ENCODE measurements at regions not wholly inside any gene's neighbourhood (a gene's known extent, or its start where the extent isn't known, plus 50 kb on each side); places are given as distances from the start of the nearest gene placed in this dataset.
A peak's percentile ranks its signal among the peaks of the same experiment; 100 is the strongest.

DNA sequence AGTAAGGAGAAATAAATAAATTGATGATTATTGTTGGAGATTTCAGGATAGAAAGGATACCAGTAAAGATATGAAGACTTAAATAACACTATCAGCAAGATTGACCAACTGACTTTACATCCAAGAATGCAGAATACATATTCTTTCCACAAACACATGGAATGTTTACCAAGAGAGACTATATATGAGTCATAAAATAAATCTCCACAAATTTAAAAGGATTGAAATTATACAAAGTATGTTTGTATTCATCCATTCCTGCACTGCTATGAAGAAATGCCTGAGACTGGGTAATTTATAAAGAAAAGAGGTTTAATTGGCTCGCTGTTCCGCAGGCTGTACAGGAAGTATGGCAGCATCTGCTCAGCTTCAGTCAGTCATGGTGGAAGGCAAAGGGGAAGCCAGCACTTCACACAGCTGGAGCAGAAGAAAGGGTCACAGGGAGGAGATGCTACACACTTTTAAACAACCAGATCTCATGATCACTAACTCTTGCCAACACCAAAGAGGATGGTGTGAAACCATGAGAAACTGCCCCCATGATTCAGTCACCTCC is 56.7 kb upstream of the TNFRSF21 start:
- peaks cover 14% of the 10 kb centered on the region for H3K4me1 ChIP-seq (ENCODE audit: insufficient read depth, low read length, poor library complexity, severe bottlenecking)
- H3K9me3 ChIP-seq (ENCODE audit: low read length) = peaks cover 3% of the 10 kb centered on the region; the same call in 1 of the 2 replicates
- DNase-seq (ENCODE audit: low spot score) = no peak
- no peak overlapping the region for H3K27ac ChIP-seq (ENCODE audit: low read depth, low read length, poor library complexity, severe bottlenecking)
- no TSS peak for BruUV-seq (replicated peaks)
- TF ChIP-seq, protein P1, sequence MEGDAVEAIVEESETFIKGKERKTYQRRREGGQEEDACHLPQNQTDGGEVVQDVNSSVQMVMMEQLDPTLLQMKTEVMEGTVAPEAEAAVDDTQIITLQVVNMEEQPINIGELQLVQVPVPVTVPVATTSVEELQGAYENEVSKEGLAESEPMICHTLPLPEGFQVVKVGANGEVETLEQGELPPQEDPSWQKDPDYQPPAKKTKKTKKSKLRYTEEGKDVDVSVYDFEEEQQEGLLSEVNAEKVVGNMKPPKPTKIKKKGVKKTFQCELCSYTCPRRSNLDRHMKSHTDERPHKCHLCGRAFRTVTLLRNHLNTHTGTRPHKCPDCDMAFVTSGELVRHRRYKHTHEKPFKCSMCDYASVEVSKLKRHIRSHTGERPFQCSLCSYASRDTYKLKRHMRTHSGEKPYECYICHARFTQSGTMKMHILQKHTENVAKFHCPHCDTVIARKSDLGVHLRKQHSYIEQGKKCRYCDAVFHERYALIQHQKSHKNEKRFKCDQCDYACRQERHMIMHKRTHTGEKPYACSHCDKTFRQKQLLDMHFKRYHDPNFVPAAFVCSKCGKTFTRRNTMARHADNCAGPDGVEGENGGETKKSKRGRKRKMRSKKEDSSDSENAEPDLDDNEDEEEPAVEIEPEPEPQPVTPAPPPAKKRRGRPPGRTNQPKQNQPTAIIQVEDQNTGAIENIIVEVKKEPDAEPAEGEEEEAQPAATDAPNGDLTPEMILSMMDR (conservative IDR thresholded peaks at IDR 0.05; ENCODE audit: low read length) = no peak
- no peak for TF ChIP-seq EZH2phosphoT487 (IDR thresholded peaks at IDR 0.05; ENCODE audit: borderline replicate concordance, low read depth, low read length)
- H3K4me2 ChIP-seq (ENCODE audit: low read length) = no peak overlapping the region
- H3K36me3 ChIP-seq (ENCODE audit: insufficient read depth, low read length) = no peaks in the 10 kb centered on the region; the same call in 1 of the 2 replicates
- ChIA-PET CTCF (ENCODE audit: unreplicated experiment) (no interaction called here), POLR2A (interaction anchor here (0.5 to 0.8 kb wide), 2 partner anchors 117 kb away, joined by 3 to 4 read pairs; no protein-coding TSS in a partner anchor)
- intact Hi-C loops (cut with micrococcal nuclease; ENCODE audit: unreplicated experiment) = no loop called here
- H3K4me3 ChIP-seq (ENCODE audit: low read depth, low read length, poor library complexity, severe bottlenecking) = no peak overlapping the region
- no peaks in the 10 kb centered on the region for H4K20me1 ChIP-seq (ENCODE audit: insufficient read depth, low read length)
- no peaks in the 10 kb centered on the region for H3K9me2 ChIP-seq (ENCODE audit: insufficient read depth, low read length)
- H3K79me2 ChIP-seq (ENCODE audit: insufficient read depth, low read depth, low read length) = no peaks in the 10 kb centered on the region
- H2AFZ ChIP-seq (ENCODE audit: low read length) = peak overlapping the region; percentile 3; the same call in 1 of the 2 replicates

DNA sequence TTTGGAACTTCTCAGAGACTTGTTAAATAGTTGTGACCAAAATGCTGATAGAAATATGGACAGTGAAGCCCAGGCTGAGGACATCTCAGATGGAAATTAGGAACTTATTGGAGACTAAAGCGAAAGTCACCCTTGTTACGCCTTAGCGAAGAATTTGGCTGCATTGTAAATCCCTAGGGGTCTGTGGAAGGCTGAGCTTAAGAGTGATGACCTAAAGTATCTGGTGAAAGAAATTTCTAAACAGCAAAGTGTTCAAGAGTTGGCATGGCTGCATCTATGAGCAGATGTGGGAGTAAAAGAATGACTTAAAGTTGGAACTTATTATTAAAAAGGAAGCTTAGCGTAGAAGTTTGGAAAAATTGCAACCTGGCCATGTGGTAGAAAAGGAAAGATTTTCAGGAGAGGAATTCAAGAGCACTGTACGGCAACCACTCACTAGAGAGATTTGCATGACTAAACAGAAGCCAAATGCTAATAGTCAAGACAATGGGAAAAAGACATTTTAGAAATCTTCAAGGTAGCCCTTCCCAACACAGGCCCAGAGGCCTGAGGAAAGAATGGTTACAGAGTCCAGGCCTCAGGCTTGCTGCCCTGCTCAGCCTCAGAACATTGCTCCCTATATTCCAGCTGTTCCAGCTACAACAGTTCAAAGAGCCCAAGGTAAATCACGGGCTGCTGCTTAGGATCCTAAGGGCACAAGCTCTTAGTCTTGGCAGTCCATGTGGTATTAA is 61.6 kb upstream of the TNFRSF21 start:
- ChIA-PET CTCF (ENCODE audit: unreplicated experiment) (no interaction called here), POLR2A (interaction anchor here (1.0 to 1.9 kb wide), 4 partner anchors 11 to 75 kb away, joined by 3 to 6 read pairs (median 4); no protein-coding TSS in a partner anchor)
- Histone ChIP-seq H3K9me2 (ENCODE audit: insufficient read depth, low read length) (no peaks in the 10 kb centered on the region), H3K4me3 (ENCODE audit: low read depth, low read length, poor library complexity, severe bottlenecking) (no peak overlapping the region), H3K4me2 (ENCODE audit: low read length) (no peak overlapping the region), H2AFZ (ENCODE audit: low read length) (no peak overlapping the region), H3K4me1 (ENCODE audit: insufficient read depth, low read length, poor library complexity, severe bottlenecking) (peaks cover 11% of the 10 kb centered on the region), H3K27ac (ENCODE audit: low read depth, low read length, poor library complexity, severe bottlenecking) (no peak overlapping the region), H3K9me3 (ENCODE audit: low read length) (peaks cover 3% of the 10 kb centered on the region; the same call in 1 of the 2 replicates), H3K79me2 (ENCODE audit: insufficient read depth, low read depth, low read length) (no peaks in the 10 kb centered on the region), H3K36me3 (ENCODE audit: insufficient read depth, low read length) (no peaks in the 10 kb centered on the region; the same call in 1 of the 2 replicates), H4K20me1 (ENCODE audit: insufficient read depth, low read length) (no peaks in the 10 kb centered on the region)
- no peak for DNase-seq (ENCODE audit: low spot score)
- no peak for TF ChIP-seq EZH2phosphoT487 (IDR thresholded peaks at IDR 0.05; ENCODE audit: borderline replicate concordance, low read depth, low read length)
- TF ChIP-seq, protein P1 (conservative IDR thresholded peaks at IDR 0.05; ENCODE audit: low read length) = no peak
- no TSS peak for BruUV-seq (replicated peaks)
- intact Hi-C loops (cut with micrococcal nuclease; ENCODE audit: unreplicated experiment) = no loop called here

DNA sequence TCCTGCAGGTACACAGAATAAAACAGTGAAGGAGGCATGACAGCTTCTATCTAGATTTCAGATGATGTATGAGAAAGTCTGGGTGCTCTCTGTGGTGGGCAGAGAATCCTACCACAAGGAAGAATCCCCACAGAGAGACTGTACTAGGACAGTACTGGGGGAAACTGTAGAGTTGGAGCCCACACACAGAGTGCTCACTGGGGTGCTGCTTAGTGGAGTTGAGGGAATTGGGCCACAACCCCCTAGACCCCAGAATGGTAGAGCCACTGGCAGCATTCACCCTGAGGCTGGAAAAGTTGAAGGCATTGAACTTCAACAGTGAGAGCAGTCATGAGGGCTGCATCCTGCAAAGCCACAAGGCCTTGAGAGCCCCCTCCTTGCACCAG is 62.2 kb upstream of the TNFRSF21 start:
- no peaks in the 10 kb centered on the region for H3K79me2 ChIP-seq (ENCODE audit: insufficient read depth, low read depth, low read length)
- no peaks in the 10 kb centered on the region; the same call in 1 of the 2 replicates for H3K36me3 ChIP-seq (ENCODE audit: insufficient read depth, low read length)
- no peak overlapping the region for H3K4me3 ChIP-seq (ENCODE audit: low read depth, low read length, poor library complexity, severe bottlenecking)
- peaks cover 11% of the 10 kb centered on the region for H3K4me1 ChIP-seq (ENCODE audit: insufficient read depth, low read length, poor library complexity, severe bottlenecking)
- no peak overlapping the region for H3K27ac ChIP-seq (ENCODE audit: low read depth, low read length, poor library complexity, severe bottlenecking)
- 0 out of 2 replicates have a peak, but pooled peaks cover 3% of the 10 kb centered on the region for H3K9me3 ChIP-seq (ENCODE audit: low read length)
- DNase-seq (ENCODE audit: low spot score) = no peak
- intact Hi-C loops (cut with micrococcal nuclease; ENCODE audit: unreplicated experiment) = no loop called here
- CTCF ChIA-PET (ENCODE audit: unreplicated experiment) = no interaction called here
- POLR2A ChIA-PET = interaction anchor here (1.0 to 1.9 kb wide), 3 partner anchors 11 to 18 kb away, joined by 3 to 6 read pairs (median 4); no protein-coding TSS in a partner anchor
- no peaks in the 10 kb centered on the region for H4K20me1 ChIP-seq (ENCODE audit: insufficient read depth, low read length)
- no peaks in the 10 kb centered on the region for H3K9me2 ChIP-seq (ENCODE audit: insufficient read depth, low read length)
- no peak overlapping the region for H2AFZ ChIP-seq (ENCODE audit: low read length)
- TF ChIP-seq, protein P1 (conservative IDR thresholded peaks at IDR 0.05; ENCODE audit: low read length) = no peak
- no peak for TF ChIP-seq EZH2phosphoT487 (IDR thresholded peaks at IDR 0.05; ENCODE audit: borderline replicate concordance, low read depth, low read length)
- no TSS peak for BruUV-seq (replicated peaks)
- no peak overlapping the region for H3K4me2 ChIP-seq (ENCODE audit: low read length)

Data from OCI-LY7 (cell line).